ENCODE measurements at regions not wholly inside any gene's neighbourhood (a gene's known extent, or its start where the extent isn't known, plus 50 kb on each side); places are given as distances from the start of the nearest gene placed in this dataset.

- no peak for TF ChIP-seq CTCF (IDR thresholded peaks at IDR 0.05; ENCODE audit: low read length)
- TF ChIP-seq EZH2 (IDR thresholded peaks at IDR 0.05; ENCODE audit: borderline replicate concordance, low read length), result no peak
These were observed 918.7 kb downstream of the AACS start for GRCh38 chr12:125983784-125984500.
